Mesenchymal stem cell (in vitro differentiated cells and primary cell): ENCODE measurements at regions not wholly inside any gene's neighbourhood (a gene's known extent, or its start where the extent isn't known, plus 50 kb on each side); places are given as distances from the start of the nearest gene placed in this dataset.

ENCODE experiments used
- DNase-seq: peaks from one replicate; pipeline ENCODE4 v3.0.0-alpha.2; 2013
- H2AFZ ChIP-seq: one replicate; pipeline ENCODE4 v1.6.1; 2013; ENCODE audit warnings: low read depth, mild to moderate bottlenecking, control low read depth, inconsistent platforms, low read length, moderate library complexity
- H2AK5ac ChIP-seq: 2 replicates; pipeline ENCODE4 v1.6.1; 2013; ENCODE audit warnings: low read length, moderate library complexity, mild to moderate bottlenecking, inconsistent platforms; ENCODE audit not compliant: severe bottlenecking
- H2BK120ac ChIP-seq: one replicate; pipeline ENCODE4 v1.6.1; 2013; ENCODE audit warnings: low read depth, mild to moderate bottlenecking, inconsistent platforms, low read length, moderate library complexity
- H2BK12ac ChIP-seq, 2 experiments: one replicate each; pipeline ENCODE4 v1.6.1; 2013; ENCODE audit warnings: inconsistent platforms in 2 of 2, low read length in 2 of 2, mild to moderate bottlenecking in 2 of 2, moderate library complexity in 2 of 2, control low read depth in 1 of 2
- H2BK15ac ChIP-seq: one replicate; pipeline ENCODE4 v1.6.1; 2013; ENCODE audit warnings: mild to moderate bottlenecking, low read depth, inconsistent platforms; ENCODE audit not compliant: poor library complexity, severe bottlenecking
- H2BK5ac ChIP-seq: 2 replicates; pipeline ENCODE4 v1.6.1; 2013; ENCODE audit warnings: low read depth, mild to moderate bottlenecking, low read length, control low read depth, inconsistent platforms; ENCODE audit not compliant: poor library complexity, severe bottlenecking
- H3K14ac ChIP-seq, 2 experiments: one replicate each; pipeline ENCODE4 v1.6.1; 2013; ENCODE audit warnings: inconsistent platforms in 2 of 2, low read length in 2 of 2, control low read depth in 1 of 2, mild to moderate bottlenecking in 1 of 2, moderate library complexity in 1 of 2
- H3K18ac ChIP-seq, 2 experiments: one replicate each; pipeline ENCODE4 v1.6.1; 2013; ENCODE audit warnings: inconsistent platforms in 2 of 2, low read length in 2 of 2, control low read depth in 1 of 2, low read depth in 1 of 2, mild to moderate bottlenecking in 1 of 2
- H3K23ac ChIP-seq, 2 experiments: one replicate each; pipeline ENCODE4 v1.6.1; 2013; ENCODE audit warnings: inconsistent platforms in 2 of 2, low read length in 2 of 2, mild to moderate bottlenecking in 2 of 2, moderate library complexity in 2 of 2, control low read depth in 1 of 2
- H3K27ac ChIP-seq: 2 replicates; pipeline ENCODE4 v1.5.1; 2013; ENCODE audit warnings: mild to moderate bottlenecking, moderate library complexity, low read length, control low read depth, inconsistent platforms; ENCODE audit not compliant: poor library complexity, severe bottlenecking
- H3K27me3 ChIP-seq, 2 experiments: 2 replicates each; pipeline versions ENCODE4 v1.6.1 to v1.7.0; 2013; ENCODE audit warnings: low read length in 2 of 2, mild to moderate bottlenecking in 2 of 2, moderate library complexity in 2 of 2, control low read depth in 1 of 2, inconsistent platforms in 1 of 2; ENCODE audit not compliant: control insufficient read depth in 1 of 2, insufficient read depth in 1 of 2
- H3K36me3 ChIP-seq, 2 experiments: 2 replicates each; pipeline versions ENCODE4 v1.6.1 to v1.7.0; 2013; ENCODE audit warnings: low read length in 2 of 2, control low read depth in 1 of 2, inconsistent platforms in 1 of 2, low read depth in 1 of 2, mild to moderate bottlenecking in 1 of 2; ENCODE audit not compliant: insufficient read depth in 2 of 2, control insufficient read depth in 1 of 2
- H3K4ac ChIP-seq, 2 experiments: one replicate each; pipeline ENCODE4 v1.6.1; 2013; ENCODE audit warnings: inconsistent platforms in 2 of 2, low read length in 2 of 2, mild to moderate bottlenecking in 2 of 2, moderate library complexity in 2 of 2, control low read depth in 1 of 2, low read depth in 1 of 2
- H3K4me1 ChIP-seq: 2 replicates; pipeline ENCODE4 v1.6.1; 2013; ENCODE audit warnings: low read depth, low read length, control low read depth; ENCODE audit not compliant: control insufficient read depth, insufficient read depth
- H3K4me2 ChIP-seq: 2 replicates; pipeline ENCODE4 v1.6.1; 2013; ENCODE audit warnings: low read length, mild to moderate bottlenecking, inconsistent platforms; ENCODE audit not compliant: poor library complexity, severe bottlenecking
- H3K4me3 ChIP-seq, 2 experiments: 2 replicates each; pipeline versions ENCODE4 v1.5.1 to v1.7.0; 2013; ENCODE audit warnings: low read length in 2 of 2, mild to moderate bottlenecking in 2 of 2, control low read depth in 1 of 2, low read depth in 1 of 2; ENCODE audit not compliant: insufficient read depth in 1 of 2
- H3K79me1 ChIP-seq: replicated peaks from 2 replicates; pipeline ENCODE4 v1.6.1; 2013; ENCODE audit warnings: mild to moderate bottlenecking, control low read depth, low read length, inconsistent platforms; ENCODE audit not compliant: poor library complexity, severe bottlenecking
- H3K9ac ChIP-seq: 2 replicates; pipeline ENCODE4 v1.7.0; 2013; ENCODE audit warnings: mild to moderate bottlenecking, low read length, moderate library complexity
- H3K9me3 ChIP-seq: 2 replicates; pipeline ENCODE4 v1.7.0; 2013; ENCODE audit warnings: mild to moderate bottlenecking, low read length; ENCODE audit not compliant: control insufficient read depth
- H4K8ac ChIP-seq: one replicate; pipeline ENCODE4 v1.6.1; 2013; ENCODE audit warnings: inconsistent platforms, mild to moderate bottlenecking, low read length, moderate library complexity
- H4K91ac ChIP-seq: one replicate; pipeline ENCODE4 v1.6.1; 2013; ENCODE audit warnings: mild to moderate bottlenecking, low read length, inconsistent platforms
- WGBS: methylation state at CpG from one replicate; pipeline ENCODE4 v1.1.7; 2013; ENCODE audit warnings: mixed read lengths; 5-methylcytosine and 5-hydroxymethylcytosine counted together

DNA sequence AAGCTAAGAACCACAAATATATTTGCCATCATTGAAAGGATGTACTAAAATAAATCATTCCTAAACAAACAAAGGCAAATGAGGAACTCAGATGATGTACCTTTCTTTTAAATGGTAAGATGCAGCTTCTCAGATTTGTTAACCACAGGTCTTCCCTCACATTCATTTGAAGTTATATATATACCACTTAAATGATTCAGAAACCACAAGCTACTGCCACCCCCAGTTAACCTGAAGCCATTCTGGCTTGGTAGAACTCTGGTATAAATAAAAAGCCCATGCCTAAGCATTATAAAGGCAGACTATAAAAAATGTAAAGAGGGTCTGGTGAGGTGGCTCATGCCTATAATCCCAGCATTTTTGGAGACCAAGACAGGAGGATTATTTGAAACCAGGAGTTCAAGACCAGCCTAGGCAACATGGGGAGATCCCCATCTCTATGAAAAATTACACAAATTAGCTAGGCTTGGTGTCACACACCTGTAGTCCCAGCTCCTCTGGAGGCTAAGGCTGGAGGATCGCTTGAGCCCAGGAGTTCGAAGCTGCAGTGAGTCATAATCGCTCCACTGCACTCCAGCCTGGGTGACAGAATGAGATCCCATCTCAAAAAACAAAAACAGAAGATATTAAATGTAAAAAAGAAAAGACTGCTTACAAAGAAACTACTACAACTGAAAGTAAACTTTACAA lies 1185.3 kb downstream of the JRKL start:
- no peak overlapping the region for H3K27ac ChIP-seq
- H3K9ac ChIP-seq: no peak overlapping the region
- H2BK15ac ChIP-seq: no peak overlapping the region
- no peaks in the 10 kb centered on the region for H3K36me3 ChIP-seq
- H3K79me1 ChIP-seq: no peaks in the 10 kb centered on the region
- H2AFZ ChIP-seq: no peak overlapping the region
- H3K18ac ChIP-seq: no peak overlapping the region
- H3K4me1 ChIP-seq: no peaks in the 10 kb centered on the region
- no peak overlapping the region for H3K4me2 ChIP-seq
- DNase-seq: no peak
- H3K23ac ChIP-seq: no peak overlapping the region
- no peak overlapping the region for H2BK12ac ChIP-seq
- no peak overlapping the region for H4K8ac ChIP-seq
- H2AK5ac ChIP-seq: no peak overlapping the region
- H3K4me3 ChIP-seq: no peak overlapping the region
- H3K9me3 ChIP-seq: peaks cover 4% of the 10 kb centered on the region
- H4K91ac ChIP-seq: no peak overlapping the region
- H2BK5ac ChIP-seq: no peak overlapping the region
- H3K14ac ChIP-seq: no peak overlapping the region
- no peak overlapping the region for H2BK120ac ChIP-seq
- no peak overlapping the region for H3K4ac ChIP-seq
- H3K27me3 ChIP-seq: no peaks in the 10 kb centered on the region
- WGBS: no CpG with 5 or more reads among the region's 3 CpGs

DNA sequence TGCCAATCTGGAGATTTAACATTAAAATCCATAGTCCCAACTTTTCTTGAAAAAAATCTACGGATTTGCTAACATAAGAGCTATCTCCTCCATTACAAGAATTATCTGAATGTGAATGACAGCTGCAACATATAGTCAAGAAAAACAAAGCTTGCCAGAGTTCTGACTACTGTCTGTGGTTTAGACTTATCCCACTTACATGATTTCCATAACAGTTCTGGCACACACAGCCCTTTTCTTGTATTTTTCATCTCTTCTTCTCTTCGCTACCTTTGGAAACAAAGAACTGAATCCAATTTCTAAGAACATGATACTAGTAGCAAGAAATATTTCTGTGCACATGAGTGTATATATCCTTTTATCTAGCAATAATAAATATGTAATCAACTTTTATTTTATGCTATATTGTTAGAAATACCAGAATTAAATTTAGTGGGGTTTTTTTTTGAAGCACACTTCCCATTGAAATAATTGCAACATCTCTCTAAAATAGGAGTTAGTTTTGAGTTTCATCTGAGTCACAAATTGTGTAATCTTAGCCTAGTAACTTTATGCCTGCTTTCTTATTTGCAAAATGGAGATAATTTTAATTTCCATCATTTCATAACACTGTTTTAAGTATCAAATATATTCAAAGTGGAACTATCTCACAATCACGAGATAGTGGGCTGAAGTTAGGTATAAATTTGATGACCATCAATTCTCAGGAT lies 1217.6 kb downstream of the JRKL start:
- DNase-seq: no peak
- no peak overlapping the region for H3K18ac ChIP-seq
- no peak overlapping the region for H3K4me3 ChIP-seq
- H4K8ac ChIP-seq: no peak overlapping the region
- H3K9ac ChIP-seq: no peak overlapping the region
- H2AK5ac ChIP-seq: no peak overlapping the region
- no peak overlapping the region for H2BK120ac ChIP-seq
- H2BK5ac ChIP-seq: no peak overlapping the region
- H3K79me1 ChIP-seq: no peaks in the 10 kb centered on the region
- 94% methylated on average over 3 of the region's 3 CpGs for WGBS
- H3K14ac ChIP-seq: no peak overlapping the region
- H3K9me3 ChIP-seq: peaks cover 8% of the 10 kb centered on the region
- no peak overlapping the region for H3K4ac ChIP-seq
- H2AFZ ChIP-seq: no peak overlapping the region
- H4K91ac ChIP-seq: no peak overlapping the region
- H3K4me1 ChIP-seq: no peaks in the 10 kb centered on the region
- no peak overlapping the region for H3K23ac ChIP-seq
- no peak overlapping the region for H2BK15ac ChIP-seq
- no peak overlapping the region for H3K27ac ChIP-seq
- H2BK12ac ChIP-seq: no peak overlapping the region
- no peaks in the 10 kb centered on the region for H3K36me3 ChIP-seq
- H3K27me3 ChIP-seq: no peaks in the 10 kb centered on the region
- H3K4me2 ChIP-seq: no peak overlapping the region

DNA sequence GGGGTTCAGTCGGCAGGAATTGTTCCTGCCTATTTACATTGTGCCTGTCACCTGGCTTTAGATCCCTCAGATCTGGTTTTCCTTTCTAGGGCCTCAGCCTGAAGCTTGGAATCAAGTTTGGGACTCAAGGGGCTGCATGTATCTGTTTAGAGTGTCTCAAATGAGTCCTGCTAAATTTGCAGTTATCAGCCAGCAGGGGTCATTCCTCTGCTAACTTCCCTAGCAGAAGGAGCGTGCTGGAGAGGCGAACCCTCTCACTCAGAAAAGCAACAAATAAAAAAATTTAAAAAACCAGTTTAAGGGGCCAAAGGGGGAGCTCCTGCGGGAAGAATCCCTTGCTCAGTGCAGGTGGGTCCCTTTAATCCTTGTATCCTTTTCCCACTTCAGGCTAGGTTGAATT lies 1220.2 kb downstream of the JRKL start:
- H3K4me1 ChIP-seq: no peaks in the 10 kb centered on the region
- H3K4ac ChIP-seq: no peak overlapping the region
- WGBS: 88% methylated on average over 1 of the region's 4 CpGs
- no peaks in the 10 kb centered on the region for H3K36me3 ChIP-seq
- H3K14ac ChIP-seq: no peak overlapping the region
- H2AFZ ChIP-seq: no peak overlapping the region
- peak; percentile 11 for DNase-seq
- H2BK12ac ChIP-seq: no peak overlapping the region
- H3K79me1 ChIP-seq: no peaks in the 10 kb centered on the region
- H3K27ac ChIP-seq: no peak overlapping the region
- no peak overlapping the region for H3K23ac ChIP-seq
- H4K8ac ChIP-seq: no peak overlapping the region
- no peak overlapping the region for H2BK15ac ChIP-seq
- no peak overlapping the region for H2BK5ac ChIP-seq
- H3K4me2 ChIP-seq: no peak overlapping the region
- H3K9ac ChIP-seq: no peak overlapping the region
- no peak overlapping the region for H3K4me3 ChIP-seq
- no peak overlapping the region for H4K91ac ChIP-seq
- peaks cover 8% of the 10 kb centered on the region for H3K9me3 ChIP-seq
- H2BK120ac ChIP-seq: no peak overlapping the region
- no peaks in the 10 kb centered on the region for H3K27me3 ChIP-seq
- no peak overlapping the region for H2AK5ac ChIP-seq
- H3K18ac ChIP-seq: no peak overlapping the region

DNA sequence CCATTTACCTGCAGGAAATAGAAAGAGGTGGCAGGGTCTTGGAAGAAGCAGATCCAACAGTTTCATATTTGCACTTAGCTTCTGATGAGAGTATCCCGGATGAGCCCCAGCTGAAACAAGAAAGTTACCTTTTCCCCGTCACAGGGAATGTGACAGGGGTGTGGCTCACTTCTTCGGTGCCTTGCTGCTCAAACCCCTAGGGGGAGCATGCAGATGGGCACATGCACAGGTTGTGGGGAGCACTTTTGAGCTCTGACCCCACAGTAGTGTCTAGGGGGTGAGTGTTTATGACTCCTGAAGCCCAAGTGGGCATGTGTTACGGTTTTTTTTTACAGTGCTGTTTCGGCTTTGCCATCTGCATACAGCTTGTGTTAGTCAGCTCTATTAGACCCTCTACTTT lies 1221.0 kb downstream of the JRKL start:
- Histone ChIP-seq H3K79me1 (no peaks in the 10 kb centered on the region), H4K91ac (no peak overlapping the region), H4K8ac (no peak overlapping the region), H3K4me1 (no peaks in the 10 kb centered on the region), H3K27ac (no peak overlapping the region), H3K27me3 (no peaks in the 10 kb centered on the region), H2BK12ac (no peak overlapping the region), H3K14ac (no peak overlapping the region), H2BK120ac (no peak overlapping the region), H3K9me3 (peaks cover 13% of the 10 kb centered on the region), H3K4me3 (no peak overlapping the region), H3K9ac (no peak overlapping the region), H2AK5ac (no peak overlapping the region), H3K4me2 (no peak overlapping the region), H2BK15ac (no peak overlapping the region), H3K18ac (no peak overlapping the region), H2AFZ (no peak overlapping the region), H3K23ac (no peak overlapping the region), H3K36me3 (no peaks in the 10 kb centered on the region), H3K4ac (no peak overlapping the region), H2BK5ac (no peak overlapping the region)
- WGBS: 83% methylated on average over 5 of the region's 5 CpGs
- DNase-seq: no peak
